ENCODE measurements at regions not wholly inside any gene's neighbourhood (a gene's known extent, or its start where the extent isn't known, plus 50 kb on each side); places are given as distances from the start of the nearest gene placed in this dataset.

DNA sequence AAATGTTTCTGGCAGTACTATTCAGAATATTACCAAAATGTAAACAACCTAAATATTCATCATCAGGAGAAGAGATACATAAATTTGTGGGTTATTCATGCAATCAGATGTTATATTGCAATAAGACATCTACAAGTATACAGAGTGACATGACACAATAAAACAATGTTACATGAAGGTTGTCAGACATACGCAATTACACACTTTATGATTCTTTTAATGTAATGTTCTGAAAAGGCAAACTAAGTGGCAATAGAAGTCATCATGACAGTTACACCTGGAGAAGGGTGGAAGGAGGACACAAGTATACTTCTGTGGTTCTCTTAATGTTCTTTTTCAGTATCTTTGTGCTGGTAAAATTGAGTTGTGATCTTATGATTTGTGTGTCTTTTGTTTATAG is 95.8 kb upstream of the PRR20A start:
- 62% methylated on average over 1 of the region's 1 CpG for WGBS (ENCODE audit: low lambda C conversion rate, missing lambda C conversion rate)
- TF ChIP-seq EZH2phosphoT487 (IDR thresholded peaks at IDR 0.05; ENCODE audit: low read depth, severe bottlenecking, unreplicated experiment), result no peak
- no peak for TF ChIP-seq EZH2 (IDR thresholded peaks at IDR 0.05; ENCODE audit: borderline replicate concordance)
- TF ChIP-seq, protein P1, sequence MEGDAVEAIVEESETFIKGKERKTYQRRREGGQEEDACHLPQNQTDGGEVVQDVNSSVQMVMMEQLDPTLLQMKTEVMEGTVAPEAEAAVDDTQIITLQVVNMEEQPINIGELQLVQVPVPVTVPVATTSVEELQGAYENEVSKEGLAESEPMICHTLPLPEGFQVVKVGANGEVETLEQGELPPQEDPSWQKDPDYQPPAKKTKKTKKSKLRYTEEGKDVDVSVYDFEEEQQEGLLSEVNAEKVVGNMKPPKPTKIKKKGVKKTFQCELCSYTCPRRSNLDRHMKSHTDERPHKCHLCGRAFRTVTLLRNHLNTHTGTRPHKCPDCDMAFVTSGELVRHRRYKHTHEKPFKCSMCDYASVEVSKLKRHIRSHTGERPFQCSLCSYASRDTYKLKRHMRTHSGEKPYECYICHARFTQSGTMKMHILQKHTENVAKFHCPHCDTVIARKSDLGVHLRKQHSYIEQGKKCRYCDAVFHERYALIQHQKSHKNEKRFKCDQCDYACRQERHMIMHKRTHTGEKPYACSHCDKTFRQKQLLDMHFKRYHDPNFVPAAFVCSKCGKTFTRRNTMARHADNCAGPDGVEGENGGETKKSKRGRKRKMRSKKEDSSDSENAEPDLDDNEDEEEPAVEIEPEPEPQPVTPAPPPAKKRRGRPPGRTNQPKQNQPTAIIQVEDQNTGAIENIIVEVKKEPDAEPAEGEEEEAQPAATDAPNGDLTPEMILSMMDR (IDR thresholded peaks at IDR 0.05; ENCODE audit: poor library complexity), result no peak
- Histone ChIP-seq H3K9me3 (ENCODE audit: low read depth) (no peaks in the 10 kb centered on the region), H4K20me1 (ENCODE audit: insufficient read depth, poor library complexity, severe bottlenecking) (no peaks in the 10 kb centered on the region), H3K79me2 (no peaks in the 10 kb centered on the region), H3K4me2 (no peak overlapping the region), H2AFZ (no peak overlapping the region), H3K4me3 (no peak overlapping the region), H3K27ac (no peak overlapping the region), H3K27me3 (no peaks in the 10 kb centered on the region), H3K36me3 (replicated peaks; ENCODE audit: insufficient read depth, low read depth) (no peaks in the 10 kb centered on the region), H3K9me2 (replicated peaks; ENCODE audit: insufficient read depth) (no peaks in the 10 kb centered on the region), H3K4me1 (ENCODE audit: insufficient read depth) (no peaks in the 10 kb centered on the region)
- DNase-seq (ENCODE audit: low spot score), result no peak

DNA sequence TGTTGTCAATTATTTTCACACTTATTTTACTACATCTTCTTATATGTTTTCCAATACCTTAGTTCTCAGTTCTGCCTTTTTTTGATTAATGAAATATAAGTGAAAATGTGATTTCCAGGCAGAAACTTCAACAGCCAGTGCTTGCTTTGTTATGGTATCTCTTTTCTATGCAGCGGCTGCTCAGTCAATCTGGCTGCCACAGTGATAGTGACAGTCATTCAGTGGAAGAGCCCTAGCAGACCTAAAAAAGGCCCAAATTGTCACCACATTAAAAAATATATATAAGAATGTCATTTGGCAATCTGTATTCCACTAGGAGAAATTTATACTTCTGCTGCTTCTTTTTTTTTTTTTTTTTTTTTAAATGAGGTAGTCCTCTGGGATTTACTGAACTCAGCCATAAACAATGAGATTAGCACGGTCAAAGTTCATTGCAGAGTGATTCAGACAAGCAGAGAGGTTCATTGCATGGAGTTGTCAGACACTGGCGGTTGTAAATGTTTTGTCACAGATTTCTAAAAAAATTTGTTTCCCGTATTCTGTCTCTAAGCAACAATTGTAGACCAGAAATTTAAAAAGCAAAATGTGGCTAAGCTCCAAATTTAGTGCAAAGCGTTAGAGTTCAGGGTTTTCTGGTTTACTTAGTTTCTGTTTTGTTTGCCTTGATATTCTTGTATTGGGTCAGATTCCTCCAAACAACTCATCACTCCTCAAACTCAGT is 94.7 kb upstream of the PRR20A start:
- H3K27ac ChIP-seq, result no peak overlapping the region
- H3K4me1 ChIP-seq (ENCODE audit: insufficient read depth), result no peaks in the 10 kb centered on the region
- H3K79me2 ChIP-seq, result no peaks in the 10 kb centered on the region
- peak overlapping the region; percentile 56 for H3K4me2 ChIP-seq
- peak; percentile 58 for DNase-seq (ENCODE audit: low spot score)
- no peaks in the 10 kb centered on the region for H3K9me2 ChIP-seq (replicated peaks; ENCODE audit: insufficient read depth)
- no peak overlapping the region for H2AFZ ChIP-seq
- H3K4me3 ChIP-seq, result no peak overlapping the region
- 27% methylated on average over 5 of the region's 5 CpGs for WGBS (ENCODE audit: low lambda C conversion rate, missing lambda C conversion rate)
- H3K36me3 ChIP-seq (replicated peaks; ENCODE audit: insufficient read depth, low read depth), result no peaks in the 10 kb centered on the region
- no peaks in the 10 kb centered on the region for H3K27me3 ChIP-seq
- no peak for TF ChIP-seq EZH2 (IDR thresholded peaks at IDR 0.05; ENCODE audit: borderline replicate concordance)
- no peak for TF ChIP-seq EZH2phosphoT487 (IDR thresholded peaks at IDR 0.05; ENCODE audit: low read depth, severe bottlenecking, unreplicated experiment)
- TF ChIP-seq, protein P1 (IDR thresholded peaks at IDR 0.05; ENCODE audit: poor library complexity), result no peak
- no peaks in the 10 kb centered on the region for H3K9me3 ChIP-seq (ENCODE audit: low read depth)
- H4K20me1 ChIP-seq (ENCODE audit: insufficient read depth, poor library complexity, severe bottlenecking), result no peaks in the 10 kb centered on the region

DNA sequence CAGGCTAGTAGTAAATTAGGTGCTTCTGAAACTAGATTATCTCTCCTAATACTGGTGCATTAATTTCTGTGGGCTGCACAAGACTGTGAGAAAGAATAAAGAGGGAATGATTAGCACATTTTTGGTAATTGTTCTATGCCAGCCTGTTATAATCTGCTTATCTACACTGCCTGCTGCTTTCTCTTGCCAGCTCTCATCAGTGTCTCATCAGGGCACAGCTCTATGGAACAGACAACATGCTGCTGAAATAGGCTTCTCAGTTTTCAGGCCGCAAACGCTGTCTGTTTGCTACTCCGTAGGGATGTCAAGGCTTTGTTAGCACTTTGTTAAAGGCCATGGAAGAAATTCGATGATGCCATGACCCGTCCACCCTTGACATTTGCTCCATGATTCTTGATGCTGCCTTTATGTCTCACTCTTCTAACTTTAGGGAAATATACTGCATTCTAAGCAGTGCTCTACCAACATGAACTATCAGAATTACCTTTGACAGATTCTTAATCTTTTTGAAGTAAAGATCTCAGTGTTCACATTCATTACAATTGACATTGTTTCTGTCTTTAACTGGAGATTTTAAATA is 84.0 kb upstream of the PRR20A start:
- DNase-seq (ENCODE audit: low spot score), result no peak
- WGBS (ENCODE audit: low lambda C conversion rate, missing lambda C conversion rate), result 82% methylated on average over 5 of the region's 5 CpGs
- H3K27me3 ChIP-seq, result no peaks in the 10 kb centered on the region
- no peaks in the 10 kb centered on the region for H3K9me2 ChIP-seq (replicated peaks; ENCODE audit: insufficient read depth)
- H3K79me2 ChIP-seq, result no peaks in the 10 kb centered on the region
- H3K9me3 ChIP-seq (ENCODE audit: low read depth), result no peaks in the 10 kb centered on the region
- H4K20me1 ChIP-seq (ENCODE audit: insufficient read depth, poor library complexity, severe bottlenecking), result no peaks in the 10 kb centered on the region
- H3K27ac ChIP-seq, result no peak overlapping the region
- no peak overlapping the region for H2AFZ ChIP-seq
- TF ChIP-seq EZH2phosphoT487 (IDR thresholded peaks at IDR 0.05; ENCODE audit: low read depth, severe bottlenecking, unreplicated experiment), result no peak
- TF ChIP-seq EZH2 (IDR thresholded peaks at IDR 0.05; ENCODE audit: borderline replicate concordance), result no peak
- TF ChIP-seq, protein P1 (IDR thresholded peaks at IDR 0.05; ENCODE audit: poor library complexity), result no peak
- no peaks in the 10 kb centered on the region for H3K36me3 ChIP-seq (replicated peaks; ENCODE audit: insufficient read depth, low read depth)
- no peak overlapping the region for H3K4me3 ChIP-seq
- H3K4me1 ChIP-seq (ENCODE audit: insufficient read depth), result no peaks in the 10 kb centered on the region
- H3K4me2 ChIP-seq, result no peak overlapping the region

Measured in hepatocyte (in vitro differentiated cells).